Fibroblast of lung (primary cell): ENCODE measurements at regions not wholly inside any gene's neighbourhood (a gene's known extent, or its start where the extent isn't known, plus 50 kb on each side); places are given as distances from the start of the nearest gene placed in this dataset.
"Not testable (repeated sequence)": the region's sequence is repeated elsewhere in the genome, so short reads cannot be mapped to it uniquely, and the experiment has no call there.

ENCODE experiments used
- EZH2 ChIP-seq: IDR thresholded peaks from 2 replicates; pipeline ENCODE4 v1.5.1; 2012; ENCODE audit warnings: low read length, control low read depth, mild to moderate bottlenecking; ENCODE audit errors: missing control alignments
- TF ChIP-seq, protein P1 (sequence below), 2 donors: IDR thresholded peaks in 1 of 2; conservative IDR thresholded peaks in 1 of 2; 1 replicate in 1 of 2; 2 replicates in 1 of 2; pipeline ENCODE4 v1.5.1; 2011 to 2012; ENCODE audit warnings: low read length in 2 of 2, control low read depth in 1 of 2, inconsistent platforms in 1 of 2, low read depth in 1 of 2, mild to moderate bottlenecking in 1 of 2

DNA sequence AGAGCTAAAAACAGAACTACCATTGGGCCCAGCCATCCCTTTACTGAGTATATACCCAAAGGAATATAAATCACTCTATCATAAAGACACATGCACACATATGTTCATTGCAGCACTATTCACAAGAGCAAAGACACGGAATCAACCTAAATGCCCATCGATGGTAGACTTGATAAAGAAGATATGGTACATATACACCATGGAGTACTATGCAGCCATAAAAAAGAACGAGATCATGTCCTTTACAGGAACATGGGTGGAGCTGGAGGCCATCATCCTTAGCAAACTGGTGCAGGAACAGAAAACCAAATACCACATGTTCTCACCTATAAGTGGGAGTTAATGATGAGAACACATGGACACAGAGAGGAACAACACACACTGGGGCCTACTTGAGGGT is 227.1 kb upstream of the RBBP8 start:
- TF ChIP-seq, protein P1, sequence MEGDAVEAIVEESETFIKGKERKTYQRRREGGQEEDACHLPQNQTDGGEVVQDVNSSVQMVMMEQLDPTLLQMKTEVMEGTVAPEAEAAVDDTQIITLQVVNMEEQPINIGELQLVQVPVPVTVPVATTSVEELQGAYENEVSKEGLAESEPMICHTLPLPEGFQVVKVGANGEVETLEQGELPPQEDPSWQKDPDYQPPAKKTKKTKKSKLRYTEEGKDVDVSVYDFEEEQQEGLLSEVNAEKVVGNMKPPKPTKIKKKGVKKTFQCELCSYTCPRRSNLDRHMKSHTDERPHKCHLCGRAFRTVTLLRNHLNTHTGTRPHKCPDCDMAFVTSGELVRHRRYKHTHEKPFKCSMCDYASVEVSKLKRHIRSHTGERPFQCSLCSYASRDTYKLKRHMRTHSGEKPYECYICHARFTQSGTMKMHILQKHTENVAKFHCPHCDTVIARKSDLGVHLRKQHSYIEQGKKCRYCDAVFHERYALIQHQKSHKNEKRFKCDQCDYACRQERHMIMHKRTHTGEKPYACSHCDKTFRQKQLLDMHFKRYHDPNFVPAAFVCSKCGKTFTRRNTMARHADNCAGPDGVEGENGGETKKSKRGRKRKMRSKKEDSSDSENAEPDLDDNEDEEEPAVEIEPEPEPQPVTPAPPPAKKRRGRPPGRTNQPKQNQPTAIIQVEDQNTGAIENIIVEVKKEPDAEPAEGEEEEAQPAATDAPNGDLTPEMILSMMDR (conservative IDR thresholded peaks at IDR 0.05 in 1 of 2, IDR thresholded peaks at IDR 0.05 in 1 of 2; ENCODE audit: low read depth in 1 of 2, low read length in 2 of 2): not testable (repeated sequence)
- TF ChIP-seq EZH2: not testable (repeated sequence)
